Activated T-cell treated with anti-CD3 and anti-CD28 coated beads for 1 hour (primary cell): ENCODE measurements at regions not wholly inside any gene's neighbourhood (a gene's known extent, or its start where the extent isn't known, plus 50 kb on each side); places are given as distances from the start of the nearest gene placed in this dataset.

Experiments used
- DNase-seq: peaks from one replicate; pipeline ENCODE4 v3.0.0-alpha.2; 2020; ENCODE audit warnings: low read depth

DNA sequence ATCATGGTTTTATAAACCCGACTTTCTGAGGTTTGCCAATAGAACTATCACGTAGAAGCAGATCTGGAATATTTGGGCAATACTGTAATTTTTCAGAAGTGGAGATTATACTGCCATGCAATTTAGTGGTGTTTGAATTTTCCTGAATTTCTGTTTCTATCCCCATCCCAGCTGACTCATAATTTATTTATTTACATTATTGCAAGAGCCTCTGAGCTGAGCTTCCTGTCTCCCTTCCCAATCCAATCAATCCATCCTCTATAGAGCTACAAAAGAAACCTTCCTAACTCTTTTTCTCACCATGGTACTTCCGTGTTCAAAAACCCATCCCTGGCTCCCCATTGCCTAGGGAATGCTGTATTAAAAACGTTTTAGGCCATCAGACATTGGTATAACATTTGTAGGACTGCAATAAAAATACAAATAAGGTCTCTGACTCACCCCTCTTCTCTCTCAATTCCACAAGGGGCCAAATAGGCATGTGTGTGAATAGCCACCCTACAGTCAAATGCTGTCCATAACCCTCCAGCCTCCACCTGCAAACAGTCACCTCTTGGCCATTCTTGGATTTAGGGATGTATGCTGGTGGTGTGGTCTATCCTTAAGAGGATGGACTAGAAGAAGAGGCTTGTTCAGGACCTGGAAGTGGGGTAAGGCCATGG is 190.7 kb downstream of the CD47 start:
- DNase-seq: no peak

DNA sequence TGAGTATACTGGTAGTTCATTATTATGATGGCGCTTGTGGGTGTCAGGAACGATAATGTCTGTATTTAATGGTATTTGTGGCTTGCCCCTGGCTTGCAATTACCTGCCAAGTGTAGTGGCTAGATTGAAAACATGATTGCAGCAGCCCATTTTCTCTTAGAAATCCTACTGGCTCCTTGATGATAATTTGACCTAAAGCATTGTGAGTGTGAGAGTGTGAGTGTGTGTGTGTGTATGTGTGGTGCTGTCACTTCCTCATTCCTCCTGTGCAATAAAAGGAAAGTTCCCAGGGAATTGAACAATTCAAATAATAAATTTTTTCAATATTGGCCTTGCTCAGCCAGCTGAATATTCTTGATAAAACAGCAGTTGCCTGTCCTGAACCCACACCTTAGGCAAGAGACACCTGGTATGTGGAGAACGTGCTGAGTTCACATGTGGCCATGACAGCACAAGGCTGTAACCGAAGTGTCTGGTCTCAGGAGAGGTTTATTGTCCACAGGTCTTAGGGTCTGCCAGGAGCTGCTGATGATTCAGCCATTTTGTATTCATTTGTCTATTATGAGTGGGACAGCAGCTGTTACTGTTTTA is 193.3 kb downstream of the CD47 start:
- no peak for DNase-seq

GRCh38 chr3:107894998-107895397 is 195.8 kb downstream of the CD47 start:
- no peak for DNase-seq

DNA sequence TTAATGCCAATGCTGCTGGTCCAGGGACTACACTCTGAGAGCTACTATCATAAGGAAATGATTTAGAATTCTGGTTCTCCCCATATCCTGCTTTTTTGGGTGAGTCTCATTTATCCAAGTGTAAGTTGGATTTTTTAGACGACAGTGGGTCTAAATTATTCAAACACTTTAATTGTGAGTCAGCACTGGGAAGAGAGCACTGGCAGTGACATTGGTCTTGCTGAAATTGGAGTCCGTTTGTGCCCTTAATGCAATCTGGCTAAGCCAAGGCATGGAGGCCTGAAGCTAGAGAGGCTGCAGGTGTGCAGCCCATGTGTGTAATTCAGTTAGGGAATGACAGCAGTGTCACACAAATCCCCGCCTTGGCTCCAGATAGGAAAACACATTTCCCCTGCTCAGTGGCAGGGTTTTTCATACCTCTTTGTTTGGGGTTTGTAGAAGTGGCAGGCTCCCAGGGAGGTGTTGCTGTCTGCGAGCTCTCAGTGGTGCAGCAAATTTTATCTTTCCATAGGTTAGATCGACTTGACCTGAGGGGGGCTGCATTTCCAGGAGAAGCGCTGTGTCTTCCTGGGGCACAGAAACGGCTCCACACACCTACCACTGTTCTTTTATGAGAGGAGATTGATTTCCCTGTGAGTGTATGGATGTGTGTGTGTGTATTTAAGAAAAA is 197.7 kb downstream of the CD47 start:
- no peak for DNase-seq

- DNase-seq: no peak
Measured at GRCh38 chr3:107884719-107885460, 205.9 kb downstream of the CD47 start.

GRCh38 chr3:107884028-107884427 is 206.8 kb downstream of the CD47 start:
- no peak for DNase-seq

GRCh38 chr3:107882881-107883280 is 207.9 kb downstream of the CD47 start:
- DNase-seq: no peak

GRCh38 chr3:107882261-107882660 is 208.6 kb downstream of the CD47 start:
- no peak for DNase-seq

- DNase-seq: no peak
Measured at GRCh38 chr3:107881509-107881908, 209.3 kb downstream of the CD47 start.

- no peak for DNase-seq
Measured at GRCh38 chr3:107880702-107881101, 210.1 kb downstream of the CD47 start.

GRCh38 chr3:107877936-107878335 is 212.9 kb downstream of the CD47 start:
- no peak for DNase-seq

GRCh38 chr3:107870943-107871638 is 219.7 kb downstream of the CD47 start:
- DNase-seq: no peak

- no peak for DNase-seq
Measured at GRCh38 chr3:107870096-107870495, 220.7 kb downstream of the CD47 start.

- no peak for DNase-seq
Measured at GRCh38 chr3:107868449-107868848, 222.4 kb downstream of the CD47 start.

DNA sequence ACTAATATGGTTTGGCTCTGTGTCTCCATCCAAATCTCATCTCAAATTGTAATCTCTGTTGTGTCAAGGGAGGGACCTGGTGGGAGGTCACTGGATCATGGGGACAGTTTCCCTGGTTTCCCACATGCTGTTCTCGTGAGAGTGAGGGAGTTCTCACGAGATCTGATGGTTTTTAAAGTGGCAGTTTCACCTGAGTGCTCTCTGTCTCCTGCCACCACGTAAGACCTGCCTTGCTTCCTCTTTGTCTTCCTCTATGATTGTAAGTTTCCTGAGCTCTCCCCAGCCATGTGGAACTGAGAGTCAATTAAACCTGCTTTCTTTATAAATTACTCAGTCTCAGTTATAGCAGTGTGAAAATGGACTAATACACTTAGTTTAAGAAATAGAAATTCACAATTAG is 228.9 kb downstream of the CD47 start:
- DNase-seq: no peak

DNA sequence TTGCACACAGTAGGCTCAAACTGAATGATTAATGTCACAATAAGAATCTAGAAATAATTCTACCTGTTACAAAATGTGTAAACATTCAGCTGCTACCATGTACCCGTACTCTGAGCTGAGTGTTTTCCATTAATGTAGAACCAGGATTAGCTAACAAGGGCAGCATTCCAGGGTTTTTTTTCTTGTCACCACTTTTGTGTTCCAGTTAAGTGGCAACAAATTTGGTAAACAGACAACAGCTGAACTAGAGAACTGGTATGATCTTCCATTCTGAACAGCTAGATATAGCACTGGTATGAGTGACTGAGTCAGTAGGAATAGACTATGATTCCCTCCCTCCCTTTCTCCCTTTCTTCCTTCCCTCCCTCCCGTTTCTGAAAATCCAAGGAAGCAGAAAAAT is 229.4 kb downstream of the CD47 start:
- DNase-seq: no peak
